ENCODE measurements at regions not wholly inside any gene's neighbourhood (a gene's known extent, or its start where the extent isn't known, plus 50 kb on each side); places are given as distances from the start of the nearest gene placed in this dataset.
A peak's percentile ranks its signal among the peaks of the same experiment; 100 is the strongest.

- no peaks in the 10 kb centered on the region for H3K9me3 ChIP-seq (ENCODE audit: control insufficient read depth, insufficient read depth, low read depth, low read length)
- peak in 1 of 2 donors; percentile 50 for DNase-seq (ENCODE audit: low read depth in 2 of 2)
- H3K4me2 ChIP-seq (ENCODE audit: extremely low read depth, insufficient read depth, low read length), result no peak overlapping the region
- TF ChIP-seq EZH2 (IDR thresholded peaks at IDR 0.05; ENCODE audit: low read length, missing control alignments), result no peak
- TF ChIP-seq CTCF (conservative IDR thresholded peaks at IDR 0.05 in 1 of 2, IDR thresholded peaks at IDR 0.05 in 1 of 2; ENCODE audit: low read depth in 1 of 2, low read length in 2 of 2), result no peak
- no peaks in the 10 kb centered on the region for H3K79me2 ChIP-seq (ENCODE audit: control insufficient read depth, insufficient read depth, low read length)
- H3K27ac ChIP-seq (ENCODE audit: insufficient read depth, low read length), result no peak overlapping the region
- no peak overlapping the region for H2AFZ ChIP-seq (ENCODE audit: low read length)
- H3K27me3 ChIP-seq (ENCODE audit: control insufficient read depth, insufficient read depth, low read length), result no peaks in the 10 kb centered on the region
- H3K4me1 ChIP-seq (ENCODE audit: control insufficient read depth, extremely low read depth, insufficient read depth, low read length), result peaks cover 14% of the 10 kb centered on the region
- H4K20me1 ChIP-seq (ENCODE audit: control insufficient read depth, extremely low read depth, insufficient read depth, low read length), result no peaks in the 10 kb centered on the region
- H3K36me3 ChIP-seq (ENCODE audit: control insufficient read depth, insufficient read depth, low read length), result no peaks in the 10 kb centered on the region
- H3K9ac ChIP-seq (ENCODE audit: insufficient read depth, low read length), result no peak overlapping the region
- no peak overlapping the region for H3K4me3 ChIP-seq (replicated peaks in 1 of 4; ENCODE audit: control extremely low read depth in 1 of 4, insufficient read depth in 1 of 4, low read depth in 3 of 4, low read length in 4 of 4)
These were observed 140.0 kb downstream of the DCK start for GRCh38 chr4:71133491-71133890.

- TF ChIP-seq CTCF (conservative IDR thresholded peaks at IDR 0.05 in 1 of 2, IDR thresholded peaks at IDR 0.05 in 1 of 2; ENCODE audit: low read depth in 1 of 2, low read length in 2 of 2) (no peak), EZH2 (IDR thresholded peaks at IDR 0.05; ENCODE audit: low read length, missing control alignments) (no peak)
- DNase-seq (ENCODE audit: low read depth in 2 of 2), result no peak
- Histone ChIP-seq H3K79me2 (ENCODE audit: control insufficient read depth, insufficient read depth, low read length) (no peaks in the 10 kb centered on the region), H3K36me3 (ENCODE audit: control insufficient read depth, insufficient read depth, low read length) (no peaks in the 10 kb centered on the region), H3K4me3 (replicated peaks in 1 of 4; ENCODE audit: control extremely low read depth in 1 of 4, insufficient read depth in 1 of 4, low read depth in 3 of 4, low read length in 4 of 4) (no peak overlapping the region), H4K20me1 (ENCODE audit: control insufficient read depth, extremely low read depth, insufficient read depth, low read length) (no peaks in the 10 kb centered on the region), H3K4me2 (ENCODE audit: extremely low read depth, insufficient read depth, low read length) (no peak overlapping the region), H2AFZ (ENCODE audit: low read length) (no peak overlapping the region), H3K27ac (ENCODE audit: insufficient read depth, low read length) (no peak overlapping the region), H3K4me1 (ENCODE audit: control insufficient read depth, extremely low read depth, insufficient read depth, low read length) (peaks cover 8% of the 10 kb centered on the region), H3K9ac (ENCODE audit: insufficient read depth, low read length) (no peak overlapping the region), H3K27me3 (ENCODE audit: control insufficient read depth, insufficient read depth, low read length) (no peaks in the 10 kb centered on the region), H3K9me3 (ENCODE audit: control insufficient read depth, insufficient read depth, low read depth, low read length) (no peaks in the 10 kb centered on the region)
These were observed 142.6 kb downstream of the DCK start for GRCh38 chr4:71136071-71136470.

GRCh38 chr4:71138007-71138615 lies 144.7 kb downstream of the DCK start:
- no peak overlapping the region for H3K9ac ChIP-seq (ENCODE audit: insufficient read depth, low read length)
- no peak for TF ChIP-seq CTCF (conservative IDR thresholded peaks at IDR 0.05 in 1 of 2, IDR thresholded peaks at IDR 0.05 in 1 of 2; ENCODE audit: low read depth in 1 of 2, low read length in 2 of 2)
- no peak for TF ChIP-seq EZH2 (IDR thresholded peaks at IDR 0.05; ENCODE audit: low read length, missing control alignments)
- H3K9me3 ChIP-seq (ENCODE audit: control insufficient read depth, insufficient read depth, low read depth, low read length), result no peaks in the 10 kb centered on the region
- no peak overlapping the region for H2AFZ ChIP-seq (ENCODE audit: low read length)
- no peak for DNase-seq (ENCODE audit: low read depth in 2 of 2)
- no peaks in the 10 kb centered on the region for H4K20me1 ChIP-seq (ENCODE audit: control insufficient read depth, extremely low read depth, insufficient read depth, low read length)
- no peaks in the 10 kb centered on the region for H3K4me1 ChIP-seq (ENCODE audit: control insufficient read depth, extremely low read depth, insufficient read depth, low read length)
- no peak overlapping the region for H3K27ac ChIP-seq (ENCODE audit: insufficient read depth, low read length)
- no peaks in the 10 kb centered on the region for H3K36me3 ChIP-seq (ENCODE audit: control insufficient read depth, insufficient read depth, low read length)
- no peaks in the 10 kb centered on the region for H3K27me3 ChIP-seq (ENCODE audit: control insufficient read depth, insufficient read depth, low read length)
- no peaks in the 10 kb centered on the region for H3K79me2 ChIP-seq (ENCODE audit: control insufficient read depth, insufficient read depth, low read length)
- H3K4me2 ChIP-seq (ENCODE audit: extremely low read depth, insufficient read depth, low read length), result no peak overlapping the region
- H3K4me3 ChIP-seq (replicated peaks in 1 of 4; ENCODE audit: control extremely low read depth in 1 of 4, insufficient read depth in 1 of 4, low read depth in 3 of 4, low read length in 4 of 4), result no peak overlapping the region
